H9 (cell line): ENCODE measurements at regions not wholly inside any gene's neighbourhood (a gene's known extent, or its start where the extent isn't known, plus 50 kb on each side); places are given as distances from the start of the nearest gene placed in this dataset.

Experiments
- DNase-seq: peaks from one replicate; pipeline ENCODE4 v3.0.0-alpha.2; 2017
- H2AFZ ChIP-seq: one replicate; pipeline ENCODE4 v1.6.1; 2013; ENCODE audit warnings: mild to moderate bottlenecking, low read length, control low read depth, moderate library complexity
- H2AK5ac ChIP-seq: 2 replicates; pipeline ENCODE4 v1.6.1; 2013; ENCODE audit warnings: low read length, control low read depth, mixed read lengths; ENCODE audit not compliant: insufficient read length
- H2BK120ac ChIP-seq: one replicate; pipeline ENCODE4 v1.6.1; 2013; ENCODE audit warnings: low read depth, mild to moderate bottlenecking, low read length, control low read depth, inconsistent platforms; ENCODE audit not compliant: poor library complexity, severe bottlenecking
- H2BK12ac ChIP-seq: 2 replicates; pipeline ENCODE4 v1.6.1; 2013; ENCODE audit warnings: low read length, control low read depth, mixed read lengths, low read depth; ENCODE audit not compliant: insufficient read length
- H2BK15ac ChIP-seq: 2 replicates; pipeline ENCODE4 v1.6.1; 2013; ENCODE audit warnings: low read depth, low read length, control low read depth
- H2BK20ac ChIP-seq: one replicate; pipeline ENCODE4 v1.6.1; 2013; ENCODE audit warnings: low read depth, mild to moderate bottlenecking, low read length, control low read depth, inconsistent platforms; ENCODE audit not compliant: poor library complexity, severe bottlenecking
- H2BK5ac ChIP-seq: 2 replicates; pipeline ENCODE4 v1.6.1; 2013; ENCODE audit warnings: low read length, control low read depth, mixed read lengths; ENCODE audit not compliant: insufficient read length
- H3K14ac ChIP-seq: 2 replicates; pipeline ENCODE4 v1.6.1; 2013; ENCODE audit warnings: low read length, control low read depth; ENCODE audit not compliant: insufficient read depth
- H3K18ac ChIP-seq: 2 replicates; pipeline ENCODE4 v1.6.1; 2013; ENCODE audit warnings: low read depth, mild to moderate bottlenecking, mixed read lengths, low read length, control low read depth; ENCODE audit not compliant: insufficient read length
- H3K23ac ChIP-seq: 2 replicates; pipeline ENCODE4 v1.6.1; 2013; ENCODE audit warnings: low read length, control low read depth, mixed read lengths, low read depth; ENCODE audit not compliant: insufficient read length
- H3K23me2 ChIP-seq: 2 replicates; pipeline ENCODE4 v1.6.1; 2013; ENCODE audit warnings: low read depth, mild to moderate bottlenecking, mixed read lengths, low read length, control low read depth; ENCODE audit not compliant: insufficient read length, poor library complexity, severe bottlenecking
- H3K27ac ChIP-seq: 2 replicates; pipeline ENCODE4 v1.5.1; 2013; ENCODE audit warnings: low read length, control low read depth, mixed read lengths, low read depth; ENCODE audit not compliant: insufficient read length
- H3K27me3 ChIP-seq: 2 replicates; pipeline ENCODE4 v1.6.1; 2013; ENCODE audit warnings: low read length, control low read depth, inconsistent platforms; ENCODE audit not compliant: insufficient read depth
- H3K4ac ChIP-seq: 2 replicates; pipeline ENCODE4 v1.6.1; 2013; ENCODE audit warnings: low read depth, mild to moderate bottlenecking, control low read depth, inconsistent platforms, low read length, moderate library complexity
- H3K4me1 ChIP-seq: 2 replicates; pipeline ENCODE4 v1.6.1; 2013; ENCODE audit warnings: low read length, control low read depth, inconsistent platforms; ENCODE audit not compliant: insufficient read depth
- H3K4me2 ChIP-seq: 2 replicates; pipeline ENCODE4 v1.6.1; 2013; ENCODE audit warnings: low read length, control low read depth, mixed read lengths; ENCODE audit not compliant: insufficient read length, insufficient read depth
- H3K56ac ChIP-seq: 2 replicates; pipeline ENCODE4 v1.6.1; 2013; ENCODE audit warnings: low read depth, mild to moderate bottlenecking, mixed read lengths, low read length, control low read depth; ENCODE audit not compliant: insufficient read length
- H3K79me1 ChIP-seq: 2 replicates; pipeline ENCODE4 v1.6.1; 2013; ENCODE audit warnings: low read depth, mild to moderate bottlenecking, moderate library complexity, low read length, control low read depth, inconsistent platforms; ENCODE audit not compliant: insufficient read depth, poor library complexity, severe bottlenecking
- H3K79me2 ChIP-seq: 2 replicates; pipeline ENCODE4 v1.6.1; 2013; ENCODE audit warnings: low read length, control low read depth, inconsistent platforms; ENCODE audit not compliant: insufficient read depth
- H3K9ac ChIP-seq: 2 replicates; pipeline ENCODE4 v1.6.1; 2013; ENCODE audit warnings: low read length, control low read depth, mixed read lengths; ENCODE audit not compliant: insufficient read length; ENCODE audit errors: extremely low read depth
- H3K9me3 ChIP-seq: one replicate; pipeline ENCODE4 v1.6.1; 2013; ENCODE audit warnings: low read depth, low read length, inconsistent platforms; ENCODE audit not compliant: control insufficient read depth
- H3T11ph ChIP-seq: one replicate; pipeline ENCODE4 v1.6.1; 2013; ENCODE audit warnings: mild to moderate bottlenecking, low read length, control low read depth, inconsistent platforms
- H4K20me1 ChIP-seq: one replicate; pipeline ENCODE4 v1.6.1; 2013; ENCODE audit not compliant: control insufficient read depth, insufficient read length, insufficient read depth
- H4K5ac ChIP-seq: 2 replicates; pipeline ENCODE4 v1.6.1; 2013; ENCODE audit warnings: low read depth, mild to moderate bottlenecking, mixed read lengths, low read length, control low read depth; ENCODE audit not compliant: insufficient read length
- H4K8ac ChIP-seq: replicated peaks from 2 replicates; pipeline ENCODE4 v1.6.1; 2013; ENCODE audit warnings: low read length, control low read depth, mixed read lengths, low read depth; ENCODE audit not compliant: insufficient read length
- H4K91ac ChIP-seq: 2 replicates; pipeline ENCODE4 v1.6.1; 2013; ENCODE audit warnings: low read depth, mild to moderate bottlenecking, moderate library complexity, mixed read lengths, low read length, control low read depth; ENCODE audit not compliant: insufficient read length
- H3K27ac Mint-ChIP-seq, 3 experiments: 2 replicates in 2 of 3; 3 replicates in 1 of 3; pipeline ENCODE4 v1.8.0; 2020 to 2021; ENCODE audit warnings: mixed read lengths in 3 of 3, mild to moderate bottlenecking in 1 of 3, moderate library complexity in 1 of 3
- H3K27me3 Mint-ChIP-seq: 2 replicates; pipeline ENCODE4 v1.8.0; 2021; ENCODE audit warnings: low read depth, mild to moderate bottlenecking, moderate library complexity, mixed read lengths
- H3K36me3 Mint-ChIP-seq, 3 experiments: 2 replicates in 2 of 3; 3 replicates in 1 of 3; pipeline ENCODE4 v1.8.0; 2020 to 2021; ENCODE audit warnings: low read depth in 3 of 3, mixed read lengths in 3 of 3; ENCODE audit not compliant: insufficient read depth in 1 of 3
- H3K4me1 Mint-ChIP-seq, 2 experiments: 2 replicates each; pipeline ENCODE4 v1.8.0; 2020; ENCODE audit warnings: mixed read lengths in 2 of 2
- H3K4me3 Mint-ChIP-seq, 2 experiments: 2 replicates in 1 of 2; 3 replicates in 1 of 2; pipeline ENCODE4 v1.8.0; 2020 to 2021; ENCODE audit warnings: mild to moderate bottlenecking in 2 of 2, mixed read lengths in 2 of 2, moderate library complexity in 1 of 2
- H3K9me3 Mint-ChIP-seq, 2 experiments: 2 replicates in 1 of 2; 3 replicates in 1 of 2; pipeline ENCODE4 v1.8.0; 2020; ENCODE audit warnings: mild to moderate bottlenecking in 2 of 2, mixed read lengths in 2 of 2, moderate library complexity in 1 of 2
- TF ChIP-seq, protein P1 (sequence below): fragments of 200-600 bp; sonication (generic); conservative IDR thresholded peaks from 3 replicates; pipeline ENCODE4 v1.8.0; 2021; ENCODE audit warnings: antibody characterized with exemption, mild to moderate bottlenecking

DNA sequence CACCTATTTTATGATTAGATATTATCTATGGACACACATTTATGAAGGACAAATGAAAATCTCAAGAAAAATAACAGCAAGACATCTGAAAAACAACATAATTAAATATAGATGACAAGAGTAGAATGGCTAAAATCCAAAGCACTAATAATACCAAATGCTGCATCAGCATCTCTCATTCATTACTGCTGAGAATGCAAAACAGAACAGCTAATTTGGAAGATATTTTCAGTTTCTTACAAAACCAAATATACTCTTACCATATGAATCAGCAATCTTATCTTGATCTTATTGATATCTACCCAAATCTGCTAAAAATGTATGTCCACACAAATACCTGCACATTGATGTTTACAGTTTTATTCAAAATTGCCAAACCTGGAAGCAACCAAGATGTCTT, 829.1 kb upstream of the MIR17HG start:
- Mint-ChIP-seq H3K4me1 (no peaks in the 10 kb centered on the region), H3K27me3 (no peaks in the 10 kb centered on the region), H3K27ac (no peak overlapping the region), H3K4me3 (no peak overlapping the region), H3K36me3 (peaks cover 0 to 7% (median 1%) of the 10 kb centered on the region in 3 experiments; a peak in 4 of 7 replicates), H3K9me3 (peaks cover 9 to 13% of the 10 kb centered on the region in 2 experiments; a peak in 4 of 5 replicates)
- Histone ChIP-seq H3K27me3 (no peaks in the 10 kb centered on the region), H2AK5ac (no peak overlapping the region), H4K20me1 (no peaks in the 10 kb centered on the region), H2BK20ac (no peak overlapping the region), H2BK120ac (no peak overlapping the region), H3K9ac (no peak overlapping the region), H3K14ac (no peak overlapping the region), H2BK5ac (no peak overlapping the region), H3K4me2 (no peak overlapping the region), H2BK15ac (no peak overlapping the region), H3K23ac (no peak overlapping the region), H4K8ac (no peak overlapping the region), H3K23me2 (no peaks in the 10 kb centered on the region), H3K9me3 (no peaks in the 10 kb centered on the region), H3K4me1 (no peaks in the 10 kb centered on the region), H3K56ac (no peak overlapping the region), H3K18ac (no peak overlapping the region), H3K79me1 (no peaks in the 10 kb centered on the region), H2AFZ (no peak overlapping the region), H2BK12ac (no peak overlapping the region), H4K5ac (no peak overlapping the region), H4K91ac (no peak overlapping the region), H3T11ph (no peak overlapping the region), H3K4ac (no peak overlapping the region), H3K79me2 (no peaks in the 10 kb centered on the region), H3K27ac (no peak overlapping the region)
- TF ChIP-seq, protein P1, sequence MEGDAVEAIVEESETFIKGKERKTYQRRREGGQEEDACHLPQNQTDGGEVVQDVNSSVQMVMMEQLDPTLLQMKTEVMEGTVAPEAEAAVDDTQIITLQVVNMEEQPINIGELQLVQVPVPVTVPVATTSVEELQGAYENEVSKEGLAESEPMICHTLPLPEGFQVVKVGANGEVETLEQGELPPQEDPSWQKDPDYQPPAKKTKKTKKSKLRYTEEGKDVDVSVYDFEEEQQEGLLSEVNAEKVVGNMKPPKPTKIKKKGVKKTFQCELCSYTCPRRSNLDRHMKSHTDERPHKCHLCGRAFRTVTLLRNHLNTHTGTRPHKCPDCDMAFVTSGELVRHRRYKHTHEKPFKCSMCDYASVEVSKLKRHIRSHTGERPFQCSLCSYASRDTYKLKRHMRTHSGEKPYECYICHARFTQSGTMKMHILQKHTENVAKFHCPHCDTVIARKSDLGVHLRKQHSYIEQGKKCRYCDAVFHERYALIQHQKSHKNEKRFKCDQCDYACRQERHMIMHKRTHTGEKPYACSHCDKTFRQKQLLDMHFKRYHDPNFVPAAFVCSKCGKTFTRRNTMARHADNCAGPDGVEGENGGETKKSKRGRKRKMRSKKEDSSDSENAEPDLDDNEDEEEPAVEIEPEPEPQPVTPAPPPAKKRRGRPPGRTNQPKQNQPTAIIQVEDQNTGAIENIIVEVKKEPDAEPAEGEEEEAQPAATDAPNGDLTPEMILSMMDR: no peak
- DNase-seq: no peak
